ENCODE measurements at regions not wholly inside any gene's neighbourhood (a gene's known extent, or its start where the extent isn't known, plus 50 kb on each side); places are given as distances from the start of the nearest gene placed in this dataset.

DNA sequence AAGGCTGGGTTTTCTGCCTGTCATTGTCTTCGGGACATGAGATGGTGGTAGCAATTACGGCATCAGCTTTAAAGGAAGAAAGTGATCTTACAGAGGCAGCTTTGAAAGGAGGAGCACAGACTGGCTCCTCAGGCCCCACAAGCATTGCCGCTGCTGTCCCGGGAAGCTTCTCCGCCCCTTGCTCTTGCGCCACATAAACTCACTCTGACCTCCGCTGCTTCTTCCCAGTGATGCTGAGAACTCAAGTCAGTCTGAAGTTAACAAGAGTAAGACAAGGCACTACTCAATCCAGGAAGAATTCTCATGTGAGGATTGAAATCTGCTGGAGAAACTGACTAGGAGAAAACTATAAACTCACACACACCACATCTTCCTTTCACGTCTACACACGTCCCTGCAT is 112.4 kb upstream of the RIOK3 start:
- no peaks in the 10 kb centered on the region for H3K4me1 ChIP-seq (ENCODE audit: control insufficient read depth, insufficient read depth, low read length)
- no peak overlapping the region for H3K4me3 ChIP-seq (ENCODE audit: low read depth, low read length)
- DNase-seq (ENCODE audit: low read depth in 4 of 6, low spot score in 6 of 6) = peak in 1 of 6 donors; percentile 12
- no peaks in the 10 kb centered on the region for H3K27me3 ChIP-seq (ENCODE audit: control insufficient read depth, insufficient read depth, low read length)
- no peaks in the 10 kb centered on the region for H3K36me3 ChIP-seq (ENCODE audit: control insufficient read depth, insufficient read depth, low read length)
- H3K27ac ChIP-seq (ENCODE audit: low read depth, low read length) = no peak overlapping the region
- WGBS (ENCODE audit: insufficient coverage) = 82% methylated on average over 5 of the region's 9 CpGs
- H3K9me3 ChIP-seq (ENCODE audit: control insufficient read depth, insufficient read depth, low read length) = no peaks in the 10 kb centered on the region

DNA sequence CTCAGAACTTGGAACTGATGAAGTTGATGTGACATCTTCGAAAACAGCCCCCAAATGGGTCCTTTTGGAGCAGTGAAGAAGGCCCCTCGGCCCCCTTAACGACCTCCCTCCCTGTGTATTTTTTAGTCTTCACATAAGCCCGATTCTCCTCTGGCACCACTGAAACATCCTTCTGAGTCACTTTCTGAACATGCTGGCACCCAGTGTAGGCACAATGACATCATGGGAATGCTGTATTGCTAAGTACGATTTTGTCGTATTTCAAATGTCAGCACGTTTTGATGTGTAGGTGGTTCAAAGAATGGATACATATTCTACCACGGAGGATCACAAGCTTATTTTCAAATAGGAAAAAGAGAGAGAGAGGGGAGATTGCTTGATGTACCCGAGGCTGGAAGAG is 111.7 kb upstream of the RIOK3 start:
- 52% methylated on average over 6 of the region's 9 CpGs for WGBS (ENCODE audit: insufficient coverage)
- no peak overlapping the region for H3K27ac ChIP-seq (ENCODE audit: low read depth, low read length)
- no peaks in the 10 kb centered on the region for H3K4me1 ChIP-seq (ENCODE audit: control insufficient read depth, insufficient read depth, low read length)
- H3K4me3 ChIP-seq (ENCODE audit: low read depth, low read length) = no peak overlapping the region
- no peak for DNase-seq (ENCODE audit: low read depth in 4 of 6, low spot score in 6 of 6)
- H3K9me3 ChIP-seq (ENCODE audit: control insufficient read depth, insufficient read depth, low read length) = no peaks in the 10 kb centered on the region
- no peaks in the 10 kb centered on the region for H3K27me3 ChIP-seq (ENCODE audit: control insufficient read depth, insufficient read depth, low read length)
- H3K36me3 ChIP-seq (ENCODE audit: control insufficient read depth, insufficient read depth, low read length) = no peaks in the 10 kb centered on the region

DNA sequence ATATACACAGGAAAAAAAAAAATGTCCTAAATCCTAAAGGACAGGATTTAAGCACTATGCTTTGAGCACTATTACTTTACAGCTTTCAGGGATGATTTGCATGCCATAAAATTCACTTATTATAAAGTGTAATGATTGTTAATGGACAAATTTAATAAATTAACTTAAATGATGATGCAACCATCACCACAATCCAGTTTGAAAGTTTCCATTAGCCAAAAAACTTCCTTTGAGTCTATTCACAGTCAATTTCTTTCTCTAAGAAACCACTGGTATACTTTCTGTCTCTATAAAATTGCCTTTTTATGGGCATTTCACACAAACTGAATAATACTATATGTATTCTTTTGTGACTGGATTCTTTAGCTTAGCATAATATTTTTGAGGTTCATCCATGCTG is 111.1 kb upstream of the RIOK3 start:
- Histone ChIP-seq H3K27me3 (ENCODE audit: control insufficient read depth, insufficient read depth, low read length) (no peaks in the 10 kb centered on the region), H3K9me3 (ENCODE audit: control insufficient read depth, insufficient read depth, low read length) (no peaks in the 10 kb centered on the region), H3K36me3 (ENCODE audit: control insufficient read depth, insufficient read depth, low read length) (no peaks in the 10 kb centered on the region), H3K4me1 (ENCODE audit: control insufficient read depth, insufficient read depth, low read length) (no peaks in the 10 kb centered on the region), H3K4me3 (ENCODE audit: low read depth, low read length) (no peak overlapping the region), H3K27ac (ENCODE audit: low read depth, low read length) (no peak overlapping the region)
- no peak for DNase-seq (ENCODE audit: low read depth in 4 of 6, low spot score in 6 of 6)

DNA sequence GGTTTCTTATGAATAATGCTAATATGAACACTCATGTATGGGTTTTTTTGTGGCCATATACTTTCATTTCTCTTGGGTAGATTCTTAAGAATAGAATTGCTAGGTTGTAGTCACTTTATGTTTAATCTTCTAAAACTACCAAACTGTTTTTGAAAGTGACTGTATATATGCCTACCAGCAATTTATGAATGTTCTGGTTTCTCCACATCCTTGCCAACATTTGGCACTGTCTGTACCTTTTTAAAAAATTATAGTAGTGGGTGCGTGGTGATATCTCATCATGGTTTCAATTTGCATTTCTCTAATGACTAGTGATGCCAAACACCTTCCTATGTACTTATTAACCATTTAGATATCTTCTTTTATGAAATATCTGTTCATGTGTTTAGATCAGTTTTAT is 110.6 kb upstream of the RIOK3 start:
- Histone ChIP-seq H3K4me3 (ENCODE audit: low read depth, low read length) (no peak overlapping the region), H3K9me3 (ENCODE audit: control insufficient read depth, insufficient read depth, low read length) (no peaks in the 10 kb centered on the region), H3K27ac (ENCODE audit: low read depth, low read length) (no peak overlapping the region), H3K36me3 (ENCODE audit: control insufficient read depth, insufficient read depth, low read length) (peaks cover 2% of the 10 kb centered on the region), H3K4me1 (ENCODE audit: control insufficient read depth, insufficient read depth, low read length) (no peaks in the 10 kb centered on the region), H3K27me3 (ENCODE audit: control insufficient read depth, insufficient read depth, low read length) (no peaks in the 10 kb centered on the region)
- WGBS (ENCODE audit: insufficient coverage) = no CpG with 5 or more reads among the region's 1 CpG
- no peak for DNase-seq (ENCODE audit: low read depth in 4 of 6, low spot score in 6 of 6)

DNA sequence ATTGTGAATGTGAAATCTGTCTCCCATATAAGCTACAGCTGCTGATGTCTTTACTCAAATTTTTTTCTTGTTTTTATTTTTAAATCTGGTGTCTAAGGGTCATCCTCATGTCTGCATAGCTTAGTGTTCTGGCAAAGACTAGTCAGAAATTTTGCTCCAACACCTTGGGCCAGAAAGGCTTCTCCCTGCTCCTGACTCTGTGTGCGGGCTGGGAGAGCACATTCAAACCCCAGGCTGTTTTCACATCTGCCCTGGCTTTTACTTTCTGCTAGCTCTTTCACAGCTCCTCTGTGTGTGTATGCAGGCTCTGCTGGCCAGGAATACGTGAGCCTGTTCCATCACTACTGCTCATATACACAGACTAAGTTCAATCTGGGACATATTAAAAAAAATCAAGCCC is 102.9 kb upstream of the RIOK3 start:
- Histone ChIP-seq H3K27ac (ENCODE audit: low read depth, low read length) (no peak overlapping the region), H3K27me3 (ENCODE audit: control insufficient read depth, insufficient read depth, low read length) (no peaks in the 10 kb centered on the region), H3K9me3 (ENCODE audit: control insufficient read depth, insufficient read depth, low read length) (no peaks in the 10 kb centered on the region), H3K4me1 (ENCODE audit: control insufficient read depth, insufficient read depth, low read length) (peaks cover 6% of the 10 kb centered on the region), H3K4me3 (ENCODE audit: low read depth, low read length) (no peak overlapping the region), H3K36me3 (ENCODE audit: control insufficient read depth, insufficient read depth, low read length) (peaks cover 2% of the 10 kb centered on the region)
- DNase-seq (ENCODE audit: low read depth in 4 of 6, low spot score in 6 of 6) = no peak
- 81% methylated on average over 2 of the region's 2 CpGs for WGBS (ENCODE audit: insufficient coverage)

DNA sequence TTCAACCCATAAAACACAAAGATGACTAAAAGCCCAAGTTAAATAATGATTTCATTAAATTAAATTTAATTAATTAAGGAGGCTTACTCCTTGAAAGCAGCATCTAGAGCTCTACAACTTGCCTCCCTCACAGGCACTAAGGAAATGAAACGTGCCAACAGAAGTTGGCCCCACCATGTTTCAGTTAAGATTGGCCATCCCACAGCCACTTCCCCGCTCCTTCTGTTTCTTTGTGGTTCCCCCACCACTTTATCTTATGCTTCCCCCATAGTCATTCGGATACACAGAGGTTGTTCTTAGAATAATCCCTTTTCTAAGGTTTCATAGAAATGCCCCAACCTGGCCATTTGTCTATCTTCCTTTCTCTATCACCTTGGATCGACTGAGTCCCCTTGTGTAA is 101.6 kb upstream of the RIOK3 start:
- no peak for DNase-seq (ENCODE audit: low read depth in 4 of 6, low spot score in 6 of 6)
- Histone ChIP-seq H3K27ac (ENCODE audit: low read depth, low read length) (no peak overlapping the region), H3K4me3 (ENCODE audit: low read depth, low read length) (no peak overlapping the region), H3K9me3 (ENCODE audit: control insufficient read depth, insufficient read depth, low read length) (no peaks in the 10 kb centered on the region), H3K4me1 (ENCODE audit: control insufficient read depth, insufficient read depth, low read length) (peaks cover 10% of the 10 kb centered on the region), H3K36me3 (ENCODE audit: control insufficient read depth, insufficient read depth, low read length) (peaks cover 2% of the 10 kb centered on the region), H3K27me3 (ENCODE audit: control insufficient read depth, insufficient read depth, low read length) (no peaks in the 10 kb centered on the region)
- WGBS (ENCODE audit: insufficient coverage) = 92% methylated on average over 3 of the region's 4 CpGs

DNA sequence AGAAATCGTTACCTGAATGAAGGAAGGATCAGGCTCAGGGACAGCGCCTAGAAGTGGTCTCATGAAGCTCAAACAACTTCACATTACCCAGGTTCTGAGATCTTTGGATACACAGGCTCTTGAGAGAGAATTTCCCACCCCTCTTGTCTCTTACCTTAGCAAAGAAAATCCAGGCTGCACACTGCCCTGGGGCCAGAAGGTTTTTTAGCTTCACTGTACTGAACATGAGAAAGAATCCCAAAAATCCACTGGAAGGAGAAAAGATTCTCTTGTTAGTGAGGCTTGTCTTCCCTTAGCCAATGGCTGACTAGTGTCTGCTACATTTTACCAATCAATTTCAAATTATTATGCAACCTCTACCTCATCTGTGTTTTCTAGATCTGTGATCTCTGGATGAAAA is 101.0 kb upstream of the RIOK3 start:
- no peak overlapping the region for H3K27ac ChIP-seq (ENCODE audit: low read depth, low read length)
- no peaks in the 10 kb centered on the region for H3K27me3 ChIP-seq (ENCODE audit: control insufficient read depth, insufficient read depth, low read length)
- DNase-seq (ENCODE audit: low read depth in 4 of 6, low spot score in 6 of 6) = no peak
- H3K36me3 ChIP-seq (ENCODE audit: control insufficient read depth, insufficient read depth, low read length) = peaks cover 2% of the 10 kb centered on the region
- no peak overlapping the region for H3K4me3 ChIP-seq (ENCODE audit: low read depth, low read length)
- H3K4me1 ChIP-seq (ENCODE audit: control insufficient read depth, insufficient read depth, low read length) = peaks cover 10% of the 10 kb centered on the region
- no peaks in the 10 kb centered on the region for H3K9me3 ChIP-seq (ENCODE audit: control insufficient read depth, insufficient read depth, low read length)
- WGBS (ENCODE audit: insufficient coverage) = 100% methylated on average over 1 of the region's 2 CpGs

DNA sequence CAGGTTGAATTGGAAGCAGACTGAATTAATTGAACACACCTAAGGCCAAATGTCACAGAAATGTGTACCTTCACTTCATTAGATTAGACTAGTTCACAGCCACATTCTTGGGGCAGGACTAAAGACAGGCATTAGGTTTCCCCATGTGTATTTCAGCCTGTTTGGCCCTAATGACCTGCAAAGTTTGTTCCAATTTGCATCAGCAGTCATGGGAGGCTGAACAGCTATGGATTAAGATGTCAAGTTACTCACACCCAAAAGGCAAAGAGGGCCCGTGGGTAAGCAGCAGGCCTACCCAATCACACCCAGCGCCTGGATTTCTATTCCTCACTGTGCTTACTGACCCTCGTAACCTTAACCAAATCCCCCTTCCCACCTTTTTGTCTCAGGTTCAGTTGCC is 99.6 kb upstream of the RIOK3 start:
- H3K27ac ChIP-seq (ENCODE audit: low read depth, low read length) = no peak overlapping the region
- no peak overlapping the region for H3K4me3 ChIP-seq (ENCODE audit: low read depth, low read length)
- 44% methylated on average over 2 of the region's 3 CpGs for WGBS (ENCODE audit: insufficient coverage)
- H3K36me3 ChIP-seq (ENCODE audit: control insufficient read depth, insufficient read depth, low read length) = no peaks in the 10 kb centered on the region
- H3K4me1 ChIP-seq (ENCODE audit: control insufficient read depth, insufficient read depth, low read length) = peaks cover 17% of the 10 kb centered on the region
- DNase-seq (ENCODE audit: low read depth in 4 of 6, low spot score in 6 of 6) = no peak
- H3K27me3 ChIP-seq (ENCODE audit: control insufficient read depth, insufficient read depth, low read length) = no peaks in the 10 kb centered on the region
- H3K9me3 ChIP-seq (ENCODE audit: control insufficient read depth, insufficient read depth, low read length) = no peaks in the 10 kb centered on the region

DNA sequence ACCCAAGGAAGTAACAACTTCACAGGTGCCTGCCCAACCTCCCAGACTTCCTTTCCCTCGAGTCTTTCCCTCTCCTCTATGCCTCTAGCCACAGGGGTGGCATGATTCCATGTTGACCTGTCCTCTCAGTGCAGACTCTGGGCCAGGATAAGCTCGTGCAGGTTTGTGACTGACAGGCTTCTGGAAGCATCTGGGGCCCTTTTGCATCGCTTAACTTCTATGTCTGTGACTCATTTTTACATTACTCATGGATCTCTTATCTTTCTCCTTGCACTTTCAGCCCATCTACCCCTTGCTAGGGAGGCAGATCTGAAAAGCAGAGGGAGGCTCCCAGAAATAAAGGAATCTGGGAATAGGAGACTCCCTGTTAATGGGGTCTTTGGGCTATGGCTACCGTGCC is 98.5 kb upstream of the RIOK3 start:
- H3K36me3 ChIP-seq (ENCODE audit: control insufficient read depth, insufficient read depth, low read length) = no peaks in the 10 kb centered on the region
- H3K27me3 ChIP-seq (ENCODE audit: control insufficient read depth, insufficient read depth, low read length) = no peaks in the 10 kb centered on the region
- no peak overlapping the region for H3K4me3 ChIP-seq (ENCODE audit: low read depth, low read length)
- WGBS (ENCODE audit: insufficient coverage) = 90% methylated on average over 4 of the region's 4 CpGs
- no peaks in the 10 kb centered on the region for H3K9me3 ChIP-seq (ENCODE audit: control insufficient read depth, insufficient read depth, low read length)
- H3K4me1 ChIP-seq (ENCODE audit: control insufficient read depth, insufficient read depth, low read length) = peaks cover 20% of the 10 kb centered on the region
- H3K27ac ChIP-seq (ENCODE audit: low read depth, low read length) = no peak overlapping the region
- DNase-seq (ENCODE audit: low read depth in 4 of 6, low spot score in 6 of 6) = no peak

DNA sequence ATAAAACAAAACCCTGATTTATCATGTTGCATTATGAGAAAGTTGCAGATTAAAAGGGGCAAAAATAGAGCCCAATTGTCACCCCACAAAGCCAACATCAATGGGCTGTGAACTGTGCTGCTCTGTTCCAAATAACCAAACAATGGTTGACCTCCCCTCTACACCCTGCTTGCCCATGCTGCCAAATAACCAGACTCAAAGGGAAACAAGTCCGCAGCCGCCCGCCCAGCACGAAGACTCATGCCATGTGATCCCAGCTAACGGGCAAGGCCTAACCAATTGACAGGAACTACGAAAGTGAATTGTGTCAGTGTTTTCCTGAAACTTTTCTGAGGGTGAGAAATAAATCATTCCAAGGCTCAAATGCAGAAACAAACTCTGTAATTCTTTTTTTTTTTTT is 97.9 kb upstream of the RIOK3 start:
- WGBS (ENCODE audit: insufficient coverage) = no CpG with 5 or more reads among the region's 6 CpGs
- H3K36me3 ChIP-seq (ENCODE audit: control insufficient read depth, insufficient read depth, low read length) = no peaks in the 10 kb centered on the region
- no peaks in the 10 kb centered on the region for H3K9me3 ChIP-seq (ENCODE audit: control insufficient read depth, insufficient read depth, low read length)
- no peak overlapping the region for H3K27ac ChIP-seq (ENCODE audit: low read depth, low read length)
- H3K4me3 ChIP-seq (ENCODE audit: low read depth, low read length) = no peak overlapping the region
- peaks cover 20% of the 10 kb centered on the region for H3K4me1 ChIP-seq (ENCODE audit: control insufficient read depth, insufficient read depth, low read length)
- H3K27me3 ChIP-seq (ENCODE audit: control insufficient read depth, insufficient read depth, low read length) = no peaks in the 10 kb centered on the region
- DNase-seq (ENCODE audit: low read depth in 4 of 6, low spot score in 6 of 6) = peak in 2 of 6 donors; percentile 31 to 47
